SU-DHL-6 (cell line): ENCODE measurements at regions not wholly inside any gene's neighbourhood (a gene's known extent, or its start where the extent isn't known, plus 50 kb on each side); places are given as distances from the start of the nearest gene placed in this dataset.

Experiments
- H2AFZ ChIP-seq: fragments of 200-600 bp; sonication (generic); 2 replicates; pipeline ENCODE4 v1.6.1; 2014; ENCODE audit warnings: low read depth, mild to moderate bottlenecking, moderate library complexity, mixed read lengths, antibody characterized with exemption, low read length; ENCODE audit not compliant: severe bottlenecking
- H3F3A ChIP-seq: fragments of 200-600 bp; shearing (Covaris generic); 2 replicates; pipeline ENCODE4 v1.6.0; 2016; ENCODE audit warnings: antibody characterized with exemption, mild to moderate bottlenecking; ENCODE audit not compliant: insufficient read depth
- H3K27ac ChIP-seq: fragments of 200-600 bp; sonication (generic); 2 replicates; pipeline ENCODE4 v1.5.1; 2016; ENCODE audit warnings: low read depth, mild to moderate bottlenecking, low read length, moderate library complexity, mixed read lengths
- H3K27me3 ChIP-seq: fragments of 200-600 bp; sonication (generic), shearing (Covaris generic); 2 replicates; pipeline ENCODE4 v1.6.0; 2014; ENCODE audit warnings: mild to moderate bottlenecking, low read length
- H3K36me3 ChIP-seq: fragments of 200-600 bp; sonication (generic); 2 replicates; pipeline ENCODE4 v1.6.1; 2014; ENCODE audit warnings: mild to moderate bottlenecking, low read length, mixed read lengths
- H3K4me2 ChIP-seq: fragments of 300-600, 200-600 bp; shearing (Covaris generic), sonication (generic); 2 replicates; pipeline ENCODE4 v1.6.0; 2014; ENCODE audit warnings: low read length, low read depth, mild to moderate bottlenecking; ENCODE audit not compliant: poor library complexity, severe bottlenecking
- H3K4me3 ChIP-seq: fragments of 200-600 bp; sonication (generic); 2 replicates; pipeline ENCODE4 v1.5.1; 2014; ENCODE audit warnings: antibody characterized with exemption, low read length, mild to moderate bottlenecking, mixed read lengths; ENCODE audit not compliant: insufficient read depth, poor library complexity, severe bottlenecking
- H3K79me2 ChIP-seq: fragments of 200-600 bp; sonication (generic); 2 replicates; pipeline ENCODE4 v1.6.1; 2014; ENCODE audit warnings: mild to moderate bottlenecking, low read length, moderate library complexity; ENCODE audit not compliant: insufficient read depth
- H3K9ac ChIP-seq: fragments of 200-600 bp; sonication (generic); 2 replicates; pipeline ENCODE4 v1.7.0; 2014; ENCODE audit warnings: mild to moderate bottlenecking, low read length
- H3K9me2 ChIP-seq: fragments of 200-600 bp; sonication (generic); replicated peaks from 2 replicates; pipeline ENCODE4 v1.6.1; 2014; ENCODE audit warnings: low read length; ENCODE audit not compliant: insufficient read depth
- H3K9me3 ChIP-seq: fragments of 200-600 bp; sonication (generic); 2 replicates; pipeline ENCODE4 v1.6.1; 2014; ENCODE audit warnings: low read length, mixed read lengths; ENCODE audit not compliant: insufficient read depth
- H4K20me1 ChIP-seq: fragments of 200-600 bp; sonication (generic); 2 replicates; pipeline ENCODE4 v1.6.1; 2014; ENCODE audit warnings: low read depth, mild to moderate bottlenecking, antibody characterized with exemption, low read length, moderate library complexity, mixed read lengths
- CTCF ChIP-seq: fragments of 200-600 bp; sonication (generic); IDR thresholded peaks from one replicate; pipeline ENCODE4 v1.5.1; 2017; ENCODE audit warnings: antibody characterized with exemption, mild to moderate bottlenecking, low read length, moderate library complexity; ENCODE audit not compliant: insufficient read depth, poor library complexity, severe bottlenecking
- EZH2phosphoT487 ChIP-seq: fragments of 200-600 bp; sonication (generic), shearing (Covaris generic); conservative IDR thresholded peaks from 2 replicates; pipeline ENCODE4 v1.6.1; 2018; ENCODE audit warnings: mild to moderate bottlenecking, antibody characterized with exemption, low read length, moderate library complexity, mixed read lengths

GRCh38 chr18:61198486-61198885 lies 134.7 kb upstream of the CDH20 start:
- Histone ChIP-seq H3K9ac (no peak overlapping the region), H3K36me3 (no peaks in the 10 kb centered on the region), H3K27me3 (no peaks in the 10 kb centered on the region), H3F3A (no peaks in the 10 kb centered on the region), H4K20me1 (no peaks in the 10 kb centered on the region), H2AFZ (no peak overlapping the region), H3K9me3 (no peaks in the 10 kb centered on the region), H3K4me3 (no peak overlapping the region), H3K27ac (no peak overlapping the region), H3K79me2 (no peaks in the 10 kb centered on the region), H3K4me2 (no peak overlapping the region), H3K9me2 (no peaks in the 10 kb centered on the region)
- no peak for TF ChIP-seq EZH2phosphoT487
- no peak for TF ChIP-seq CTCF

GRCh38 chr18:61199171-61199848 lies 133.9 kb upstream of the CDH20 start:
- H3K79me2 ChIP-seq: no peaks in the 10 kb centered on the region
- no peaks in the 10 kb centered on the region for H3K36me3 ChIP-seq
- H3F3A ChIP-seq: no peaks in the 10 kb centered on the region
- H2AFZ ChIP-seq: no peak overlapping the region
- H3K9me2 ChIP-seq: no peaks in the 10 kb centered on the region
- H3K4me3 ChIP-seq: no peak overlapping the region
- H3K27me3 ChIP-seq: no peaks in the 10 kb centered on the region
- no peak overlapping the region for H3K9ac ChIP-seq
- H4K20me1 ChIP-seq: no peaks in the 10 kb centered on the region
- no peak overlapping the region for H3K4me2 ChIP-seq
- no peak for TF ChIP-seq CTCF
- no peak for TF ChIP-seq EZH2phosphoT487
- H3K27ac ChIP-seq: no peak overlapping the region
- H3K9me3 ChIP-seq: no peaks in the 10 kb centered on the region

- Histone ChIP-seq H3K27me3 (no peaks in the 10 kb centered on the region), H3K4me2 (no peak overlapping the region), H3K36me3 (no peaks in the 10 kb centered on the region), H3F3A (no peaks in the 10 kb centered on the region), H3K79me2 (no peaks in the 10 kb centered on the region), H3K9me2 (no peaks in the 10 kb centered on the region), H4K20me1 (no peaks in the 10 kb centered on the region), H2AFZ (no peak overlapping the region), H3K4me3 (no peak overlapping the region), H3K9me3 (no peaks in the 10 kb centered on the region), H3K27ac (no peak overlapping the region), H3K9ac (no peak overlapping the region)
- TF ChIP-seq EZH2phosphoT487 (no peak), CTCF (no peak)
Observed at GRCh38 chr18:61201511-61201910, 131.7 kb upstream of the CDH20 start.
